ENCODE measurements at regions not wholly inside any gene's neighbourhood (a gene's known extent, or its start where the extent isn't known, plus 50 kb on each side); places are given as distances from the start of the nearest gene placed in this dataset.

DNA sequence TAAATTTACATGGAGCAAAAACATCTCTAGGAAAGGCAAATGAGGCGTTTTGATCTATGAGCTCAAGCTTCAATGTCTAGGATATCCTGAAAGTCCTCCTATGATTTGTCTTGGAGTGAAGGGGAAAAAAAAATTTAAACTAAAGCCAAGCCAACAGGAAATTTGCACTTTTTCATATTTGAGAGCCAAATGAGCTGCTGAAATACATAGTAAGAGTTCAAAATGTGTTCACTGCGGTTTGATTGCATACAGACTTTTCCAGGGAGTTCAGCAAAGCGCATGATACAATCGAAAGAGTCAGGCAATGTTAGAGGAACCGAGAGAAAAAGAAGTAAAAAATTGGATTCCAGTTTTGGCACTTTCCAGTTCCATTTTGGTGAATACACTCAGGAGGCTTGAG lies 633.4 kb upstream of the MGMT start:
- TF ChIP-seq, protein P1, sequence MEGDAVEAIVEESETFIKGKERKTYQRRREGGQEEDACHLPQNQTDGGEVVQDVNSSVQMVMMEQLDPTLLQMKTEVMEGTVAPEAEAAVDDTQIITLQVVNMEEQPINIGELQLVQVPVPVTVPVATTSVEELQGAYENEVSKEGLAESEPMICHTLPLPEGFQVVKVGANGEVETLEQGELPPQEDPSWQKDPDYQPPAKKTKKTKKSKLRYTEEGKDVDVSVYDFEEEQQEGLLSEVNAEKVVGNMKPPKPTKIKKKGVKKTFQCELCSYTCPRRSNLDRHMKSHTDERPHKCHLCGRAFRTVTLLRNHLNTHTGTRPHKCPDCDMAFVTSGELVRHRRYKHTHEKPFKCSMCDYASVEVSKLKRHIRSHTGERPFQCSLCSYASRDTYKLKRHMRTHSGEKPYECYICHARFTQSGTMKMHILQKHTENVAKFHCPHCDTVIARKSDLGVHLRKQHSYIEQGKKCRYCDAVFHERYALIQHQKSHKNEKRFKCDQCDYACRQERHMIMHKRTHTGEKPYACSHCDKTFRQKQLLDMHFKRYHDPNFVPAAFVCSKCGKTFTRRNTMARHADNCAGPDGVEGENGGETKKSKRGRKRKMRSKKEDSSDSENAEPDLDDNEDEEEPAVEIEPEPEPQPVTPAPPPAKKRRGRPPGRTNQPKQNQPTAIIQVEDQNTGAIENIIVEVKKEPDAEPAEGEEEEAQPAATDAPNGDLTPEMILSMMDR (IDR thresholded peaks at IDR 0.05) = no peak
- no peak for TF ChIP-seq POLR2A (IDR thresholded peaks at IDR 0.05)
